Ectodermal cell (in vitro differentiated cells): ENCODE measurements at regions not wholly inside any gene's neighbourhood (a gene's known extent, or its start where the extent isn't known, plus 50 kb on each side); places are given as distances from the start of the nearest gene placed in this dataset.

Source experiments
- H3K27ac ChIP-seq: 2 replicates; pipeline ENCODE4 v1.7.0; 2013; ENCODE audit warnings: mild to moderate bottlenecking, low read depth, low read length; ENCODE audit not compliant: insufficient read depth, poor library complexity, severe bottlenecking
- H3K27me3 ChIP-seq: 2 replicates; pipeline ENCODE4 v1.7.0; 2013; ENCODE audit warnings: mild to moderate bottlenecking, low read length; ENCODE audit not compliant: insufficient read depth, control insufficient read depth, poor library complexity, severe bottlenecking
- H3K36me3 ChIP-seq: one replicate; pipeline ENCODE4 v1.7.0; 2013; ENCODE audit warnings: low read length; ENCODE audit not compliant: control insufficient read depth, insufficient read depth
- H3K4me1 ChIP-seq: one replicate; pipeline ENCODE4 v1.7.0; 2013; ENCODE audit warnings: low read length; ENCODE audit not compliant: control insufficient read depth, insufficient read depth
- H3K4me3 ChIP-seq: 2 replicates; pipeline ENCODE4 v1.7.0; 2013; ENCODE audit warnings: low read depth, low read length, control low read depth; ENCODE audit not compliant: insufficient read depth
- H3K9me3 ChIP-seq: 2 replicates; pipeline ENCODE4 v1.7.0; 2013; ENCODE audit warnings: mild to moderate bottlenecking, low read length, moderate library complexity; ENCODE audit not compliant: control insufficient read depth
- WGBS, 2 experiments: methylation state at CpG; one replicate each; pipeline ENCODE4 v1.1.7; 2013; ENCODE audit warnings: missing lambda C conversion rate in 2 of 2; 5-methylcytosine and 5-hydroxymethylcytosine counted together

DNA sequence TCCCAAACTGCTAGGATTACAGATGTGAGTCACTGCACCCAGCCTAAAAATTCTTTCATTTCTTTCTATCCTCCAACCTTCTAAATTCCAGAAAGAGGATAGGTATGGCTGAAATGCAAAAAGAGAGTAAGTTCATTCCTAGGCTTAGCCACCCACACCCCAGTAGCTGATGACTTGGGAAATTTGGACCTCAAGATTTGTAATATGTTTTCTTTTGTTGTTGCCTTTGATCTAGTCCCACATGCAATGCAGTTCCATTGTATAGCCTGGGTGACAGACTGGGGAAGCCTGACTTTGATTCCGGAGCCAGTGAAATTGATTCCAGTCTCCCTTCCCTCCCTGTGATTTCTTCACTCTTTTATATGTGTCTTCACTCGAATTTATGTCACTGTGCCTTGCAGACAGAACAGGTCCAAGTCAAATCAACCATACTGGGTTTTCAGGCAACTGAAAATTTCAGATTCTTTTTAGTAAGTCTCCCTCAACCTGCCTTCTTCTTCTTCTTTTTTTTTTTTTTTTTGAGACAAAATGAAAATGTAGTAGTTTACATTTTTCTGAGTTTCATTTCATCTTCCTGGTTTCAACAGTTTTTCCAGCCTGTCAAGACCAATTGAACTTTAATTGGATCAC lies 176.2 kb upstream of the RBPJ start:
- Histone ChIP-seq H3K4me3 (no peak overlapping the region), H3K36me3 (no peaks in the 10 kb centered on the region), H3K27ac (no peak overlapping the region), H3K9me3 (no peaks in the 10 kb centered on the region), H3K27me3 (no peaks in the 10 kb centered on the region), H3K4me1 (peaks cover 3% of the 10 kb centered on the region)
- 85 to 91% methylated on average over 2 of the region's 2 CpGs for WGBS, 2 experiments

DNA sequence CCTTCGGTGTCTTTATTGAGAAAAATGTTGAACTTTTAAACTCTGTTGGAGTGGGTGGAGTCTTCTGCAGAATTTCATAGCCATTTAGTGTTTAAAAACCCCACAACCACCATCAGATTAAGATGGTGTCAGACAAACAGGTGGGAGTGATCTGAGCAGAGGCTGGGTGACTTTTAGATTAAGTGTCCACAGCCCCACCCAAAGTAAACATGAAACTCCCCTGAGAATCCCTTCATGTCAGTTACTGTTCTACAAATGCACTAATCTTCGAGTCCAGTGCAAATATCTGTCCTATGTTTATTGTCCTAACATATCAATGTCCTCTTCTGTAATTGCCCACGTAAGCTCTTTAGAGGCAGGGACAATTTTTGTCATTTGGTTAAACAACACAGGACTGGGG lies 175.6 kb upstream of the RBPJ start:
- H3K4me3 ChIP-seq, result no peak overlapping the region
- no peaks in the 10 kb centered on the region for H3K27me3 ChIP-seq
- H3K9me3 ChIP-seq, result no peaks in the 10 kb centered on the region
- H3K27ac ChIP-seq, result no peak overlapping the region
- WGBS, 2 experiments, result 89 to 97% methylated on average over 3 of the region's 3 CpGs
- H3K4me1 ChIP-seq, result peaks cover 3% of the 10 kb centered on the region
- no peaks in the 10 kb centered on the region for H3K36me3 ChIP-seq

DNA sequence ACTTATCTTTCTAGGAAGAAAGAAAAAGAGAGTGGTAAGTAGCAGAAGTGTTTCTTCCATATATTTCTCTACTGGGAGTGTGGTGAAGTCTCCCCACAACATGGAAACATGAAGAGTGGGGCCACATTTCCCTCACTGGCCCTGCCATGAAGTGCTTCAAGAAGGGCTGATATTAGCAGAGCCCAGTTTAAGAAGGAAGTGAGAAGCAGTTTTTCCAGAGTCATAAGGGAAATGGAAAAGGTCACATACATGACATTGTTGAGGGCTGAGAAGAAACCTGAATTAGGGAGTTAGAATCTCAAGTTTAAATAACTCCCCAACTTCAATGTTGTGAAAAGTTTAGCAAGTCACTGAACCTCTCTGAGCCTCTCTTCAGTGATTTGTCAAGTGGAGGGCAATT lies 171.9 kb upstream of the RBPJ start:
- Histone ChIP-seq H3K27me3 (no peaks in the 10 kb centered on the region), H3K4me1 (no peaks in the 10 kb centered on the region), H3K9me3 (no peaks in the 10 kb centered on the region), H3K4me3 (no peak overlapping the region), H3K27ac (no peak overlapping the region), H3K36me3 (no peaks in the 10 kb centered on the region)

DNA sequence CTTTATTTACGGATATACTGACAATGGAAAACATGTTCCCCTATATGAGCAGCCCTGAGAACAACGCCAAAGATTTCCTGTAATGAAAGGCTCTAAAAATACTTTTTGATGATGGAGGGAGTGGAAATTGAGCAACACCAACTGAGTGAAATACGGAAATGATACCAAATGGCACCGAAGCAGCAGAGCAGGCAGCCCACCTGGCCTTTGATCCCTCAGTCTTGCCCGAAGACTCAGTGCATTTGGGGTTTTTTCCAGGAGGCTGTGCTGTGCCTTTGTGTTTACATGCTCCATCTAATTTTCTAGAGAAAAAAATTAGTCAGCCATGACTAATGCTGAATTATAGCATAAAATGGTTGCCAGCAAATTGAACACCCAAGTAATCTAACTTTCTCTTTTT lies 169.9 kb upstream of the RBPJ start:
- Histone ChIP-seq H3K27ac (no peak overlapping the region), H3K9me3 (no peaks in the 10 kb centered on the region), H3K4me3 (no peak overlapping the region), H3K4me1 (no peaks in the 10 kb centered on the region), H3K36me3 (no peaks in the 10 kb centered on the region), H3K27me3 (no peaks in the 10 kb centered on the region)
- whole genome bisulfite sequencing, 2 experiments, result 95% methylated on average over 5 of the region's 5 CpGs

DNA sequence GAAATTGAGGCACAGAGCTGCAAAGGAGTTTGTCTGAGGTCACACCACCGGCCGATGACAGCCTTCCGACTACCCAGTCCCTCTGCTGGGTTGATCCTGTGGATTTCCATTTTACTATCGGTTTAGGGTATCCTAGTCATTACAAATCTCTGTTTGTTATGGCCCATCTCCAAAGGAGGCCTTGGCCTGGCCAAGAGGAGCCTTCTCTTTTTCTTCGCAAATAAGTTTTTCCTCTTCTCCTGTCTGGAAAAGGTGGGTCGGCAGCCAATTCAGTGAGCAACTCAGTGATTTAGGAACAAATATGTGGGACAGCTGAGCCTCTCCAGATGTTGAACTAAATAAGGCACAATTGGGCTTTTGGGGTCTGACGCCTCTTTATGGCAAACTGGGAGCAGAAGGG lies 169.2 kb upstream of the RBPJ start:
- Histone ChIP-seq H3K4me3 (no peak overlapping the region), H3K9me3 (no peaks in the 10 kb centered on the region), H3K27ac (no peak overlapping the region), H3K36me3 (no peaks in the 10 kb centered on the region), H3K27me3 (no peaks in the 10 kb centered on the region), H3K4me1 (no peaks in the 10 kb centered on the region)
- WGBS, 2 experiments, result 95 to 96% methylated on average over 7 of the region's 7 CpGs

DNA sequence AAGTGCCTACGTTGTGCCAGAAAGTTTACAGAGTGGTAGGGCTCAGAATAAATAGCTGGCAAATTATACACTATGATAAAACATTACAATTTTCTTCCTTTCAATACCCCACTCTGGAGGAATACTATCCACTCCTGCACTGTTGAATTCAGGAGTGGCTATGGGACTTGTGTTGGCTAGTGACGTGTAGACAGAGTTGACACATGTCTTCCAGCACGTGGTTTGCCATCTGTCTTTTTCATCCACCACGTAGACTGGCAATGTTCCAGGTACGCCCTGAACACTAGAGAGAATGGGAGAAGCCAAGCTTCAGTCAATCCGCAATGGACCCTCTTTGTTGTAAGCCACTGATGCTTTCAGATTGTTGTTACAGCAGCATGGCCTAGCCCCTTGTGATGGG lies 168.8 kb upstream of the RBPJ start:
- no peaks in the 10 kb centered on the region for H3K36me3 ChIP-seq
- H3K27ac ChIP-seq, result no peak overlapping the region
- H3K4me1 ChIP-seq, result no peaks in the 10 kb centered on the region
- H3K4me3 ChIP-seq, result no peak overlapping the region
- 80% methylated on average over 6 of the region's 6 CpGs for WGBS, 2 experiments
- no peaks in the 10 kb centered on the region for H3K9me3 ChIP-seq
- no peaks in the 10 kb centered on the region for H3K27me3 ChIP-seq

DNA sequence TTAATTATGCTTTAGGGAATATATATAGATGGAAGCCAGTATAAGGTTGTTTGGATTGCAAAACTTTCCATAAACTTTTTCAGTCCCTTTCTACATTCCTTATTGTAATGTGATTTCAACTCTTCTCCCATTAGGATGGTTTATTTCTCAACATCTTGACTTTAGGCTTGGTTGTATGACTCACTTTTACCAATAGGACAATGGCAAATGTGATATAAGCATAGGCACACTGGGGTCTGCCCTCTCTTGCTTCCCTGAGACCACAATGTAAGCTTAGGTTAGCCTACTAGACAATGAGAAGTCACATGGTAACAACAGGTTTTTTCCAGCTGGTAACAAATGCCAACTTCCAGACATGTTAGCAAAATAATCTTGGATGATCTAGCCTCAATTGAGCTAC lies 163.3 kb upstream of the RBPJ start:
- Histone ChIP-seq H3K27me3 (no peaks in the 10 kb centered on the region), H3K4me1 (no peaks in the 10 kb centered on the region), H3K9me3 (no peaks in the 10 kb centered on the region), H3K4me3 (no peak overlapping the region), H3K36me3 (no peaks in the 10 kb centered on the region), H3K27ac (no peak overlapping the region)

DNA sequence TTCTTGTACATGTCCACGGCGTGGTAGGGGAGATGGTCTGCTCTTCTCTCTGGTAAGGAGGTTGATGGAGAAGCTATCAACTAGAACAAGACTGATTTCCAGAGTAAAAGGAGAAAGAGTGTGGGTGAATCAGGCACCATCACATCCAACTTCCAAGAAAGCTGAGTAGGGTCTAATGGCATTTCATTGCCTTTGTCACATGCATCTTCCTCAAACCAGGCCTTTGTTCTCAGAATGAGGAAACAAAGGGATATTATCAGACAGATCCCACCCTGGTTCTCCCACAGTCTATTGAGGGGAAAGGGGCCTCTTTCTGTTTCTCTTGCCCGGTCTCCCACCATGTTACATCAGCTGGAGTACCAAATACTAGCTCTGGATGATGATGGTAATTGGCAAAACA lies 160.2 kb upstream of the RBPJ start:
- WGBS, 2 experiments, result 96% methylated on average over 3 of the region's 3 CpGs
- Histone ChIP-seq H3K36me3 (no peaks in the 10 kb centered on the region), H3K27me3 (no peaks in the 10 kb centered on the region), H3K27ac (no peak overlapping the region), H3K9me3 (no peaks in the 10 kb centered on the region), H3K4me1 (no peaks in the 10 kb centered on the region), H3K4me3 (no peak overlapping the region)

DNA sequence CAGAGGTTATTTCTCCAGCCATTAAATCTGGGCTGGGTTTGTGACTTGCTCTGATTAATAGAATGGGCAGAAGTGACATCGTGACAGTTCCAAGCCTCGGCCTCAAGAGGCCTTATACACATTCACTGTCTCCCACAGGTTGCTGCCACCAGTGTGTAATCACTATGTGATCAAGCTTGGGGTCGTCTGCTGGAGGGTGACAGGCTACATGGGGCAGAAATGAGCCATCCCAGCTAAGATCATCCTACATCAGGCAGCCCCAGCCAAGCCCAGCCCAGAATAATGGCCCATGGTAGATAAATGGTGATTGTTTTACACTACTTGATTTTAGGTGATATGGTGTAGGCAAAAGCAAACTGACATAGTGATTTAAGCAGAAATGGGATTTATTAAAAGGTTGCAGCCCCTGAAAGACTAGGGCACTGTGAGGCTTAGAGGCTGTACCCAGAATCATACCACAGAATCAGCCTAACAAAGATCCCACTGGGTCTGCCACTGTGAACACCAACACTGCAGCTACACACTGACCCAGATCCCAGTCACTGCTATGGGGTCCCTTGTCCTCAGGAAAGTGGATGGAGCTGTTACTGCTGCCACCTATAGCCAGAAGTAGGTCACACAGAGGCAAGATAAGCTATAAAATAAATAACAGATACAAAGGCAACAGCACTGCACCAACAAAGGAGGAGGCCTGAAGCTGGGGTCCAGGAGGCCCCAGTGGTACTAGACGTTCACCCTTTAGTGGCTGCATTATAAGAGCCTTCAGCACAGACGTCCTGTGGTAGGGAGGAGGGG lies 159.6 kb upstream of the RBPJ start:
- 65 to 72% methylated on average over 5 of the region's 5 CpGs for WGBS, 2 experiments
- H3K27me3 ChIP-seq, result no peaks in the 10 kb centered on the region
- no peak overlapping the region for H3K27ac ChIP-seq
- no peaks in the 10 kb centered on the region for H3K4me1 ChIP-seq
- no peaks in the 10 kb centered on the region for H3K36me3 ChIP-seq
- no peak overlapping the region for H3K4me3 ChIP-seq
- H3K9me3 ChIP-seq, result no peaks in the 10 kb centered on the region

DNA sequence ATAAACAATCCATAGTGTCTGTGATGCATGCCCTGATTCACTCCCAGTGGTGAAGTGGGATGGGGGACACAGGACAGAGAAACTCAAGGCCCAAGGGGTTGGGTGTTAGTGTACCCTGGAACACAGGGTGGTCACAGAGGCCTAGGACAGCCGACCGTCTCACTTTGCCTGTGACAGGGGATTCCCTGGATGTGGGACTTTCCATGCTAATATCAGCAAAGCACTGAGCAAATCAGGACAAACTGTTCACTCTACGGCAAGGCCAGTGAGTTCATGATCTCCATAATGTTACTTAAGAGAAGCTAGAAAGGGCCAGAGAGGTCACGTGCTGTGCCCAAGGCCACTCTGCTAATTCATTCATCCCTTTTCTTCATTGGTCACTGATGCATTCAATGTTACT lies 158.7 kb upstream of the RBPJ start:
- H3K27me3 ChIP-seq, result no peaks in the 10 kb centered on the region
- no peaks in the 10 kb centered on the region for H3K4me1 ChIP-seq
- H3K9me3 ChIP-seq, result no peaks in the 10 kb centered on the region
- H3K4me3 ChIP-seq, result no peak overlapping the region
- no peaks in the 10 kb centered on the region for H3K36me3 ChIP-seq
- H3K27ac ChIP-seq, result no peak overlapping the region
- 93 to 99% methylated on average over 4 of the region's 4 CpGs for WGBS, 2 experiments
